ENCODE measurements at regions not wholly inside any gene's neighbourhood (a gene's known extent, or its start where the extent isn't known, plus 50 kb on each side); places are given as distances from the start of the nearest gene placed in this dataset.
A peak's percentile ranks its signal among the peaks of the same experiment; 100 is the strongest.

- Histone ChIP-seq H3K9me3 (ENCODE audit: low read length) (no peaks in the 10 kb centered on the region), H3K4me2 (ENCODE audit: low read depth, low read length) (no peak overlapping the region), H3K4me1 (ENCODE audit: insufficient read depth, low read length) (no peaks in the 10 kb centered on the region), H3K79me2 (ENCODE audit: insufficient read depth, low read length) (peaks cover 38% of the 10 kb centered on the region), H3K27ac (ENCODE audit: extremely low read length, insufficient read depth, low read length) (no peak overlapping the region), H3K4me3 (replicated peaks in 1 of 3; ENCODE audit: insufficient read depth in 1 of 3, low read depth in 2 of 3, low read length in 3 of 3) (no peak overlapping the region), H3K36me3 (replicated peaks in 1 of 2; ENCODE audit: control insufficient read depth in 1 of 2, insufficient read depth in 2 of 2, low read length in 2 of 2) (peaks cover 21 to 71% of the 10 kb centered on the region in 2 experiments), H4K20me1 (ENCODE audit: insufficient read depth, low read length) (peaks cover 41% of the 10 kb centered on the region; the same call in 1 of the 2 replicates), H3K9ac (ENCODE audit: insufficient read depth, low read depth, low read length) (no peak overlapping the region), H3K27me3 (ENCODE audit: control insufficient read depth in 1 of 2, insufficient read depth in 2 of 2, low read length in 2 of 2) (no peaks in the 10 kb centered on the region), H2AFZ (ENCODE audit: low read length) (no peak overlapping the region)
- FAIRE-seq, result no peak
- no peak for DNase-seq (ENCODE audit: low spot score)
- ChIA-PET POLR2A (interaction anchor here (1.7 kb wide), 1 partner anchor 10 kb away, joined by 11 read pairs; no protein-coding TSS in a partner anchor), CTCF (ENCODE audit: low intra/inter-chr PET ratio, low total read pairs) (no interaction called here)
- intact Hi-C loops (cut with micrococcal nuclease; ENCODE audit: unreplicated experiment), result no loop called here
- TF ChIP-seq NFE2L1 (CRISPR knock-in tag; IDR thresholded peaks at IDR 0.05; ENCODE audit: borderline replicate concordance) (no peak), ZNF362 (CRISPR knock-in tag; IDR thresholded peaks at IDR 0.05; ENCODE audit: borderline replicate concordance) (no peak), BRF2 (CRISPR knock-in tag; IDR thresholded peaks at IDR 0.05) (no peak), ARHGAP35 (CRISPR knock-in tag; IDR thresholded peaks at IDR 0.05; ENCODE audit: borderline replicate concordance) (no peak), RBM22 (optimal IDR thresholded peaks at IDR 0.05; ENCODE audit: low read length) (peak; percentile 8), THAP11 (CRISPR knock-in tag; IDR thresholded peaks at IDR 0.05) (no peak), ZFP90 (CRISPR knock-in tag; IDR thresholded peaks at IDR 0.05; ENCODE audit: borderline replicate concordance) (no peak), POLR2G (IDR thresholded peaks at IDR 0.05; ENCODE audit: low read depth, low read length) (0 out of 2 replicates have a peak, but pooled peaks have one; percentile 5), ZMYM3 (CRISPR knock-in tag; IDR thresholded peaks at IDR 0.05) (no peak)
- BruUV-seq (replicated peaks), result no TSS peak
- in situ Hi-C loops (cut with HindIII; ENCODE audit: extremely low pct_ligation_motif_present, low pct_unique_long_range_greater_than_20kb), result no loop called here
- 98% methylated on average over 12 of the region's 12 CpGs for WGBS (ENCODE audit: low lambda C conversion rate)
- ATAC-seq, result no peak
Observed at GRCh38 chr17:77440560-77440981, 299.8 kb downstream of the SEC14L1 start.

All from HepG2 (cell line).